ENCODE measurements at regions not wholly inside any gene's neighbourhood (a gene's known extent, or its start where the extent isn't known, plus 50 kb on each side); places are given as distances from the start of the nearest gene placed in this dataset.

DNA sequence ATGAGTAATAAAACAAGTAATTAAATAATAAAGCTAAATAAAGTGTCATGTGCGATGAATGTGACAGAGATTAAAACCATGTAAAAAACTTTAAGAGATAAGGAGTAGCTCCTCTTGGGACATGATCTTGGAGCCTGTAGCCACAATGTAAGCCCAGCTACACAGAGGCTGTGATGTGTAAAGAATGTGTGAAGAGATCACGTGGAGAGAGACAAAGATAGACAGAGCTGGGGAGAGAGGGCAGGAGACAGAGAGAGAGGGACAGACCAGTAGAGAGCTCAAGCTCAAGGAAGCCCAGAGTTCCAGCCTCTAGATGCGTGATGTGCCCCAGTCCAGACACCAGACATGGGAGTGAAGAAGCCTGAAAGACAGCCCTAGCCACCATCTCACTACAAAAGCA is 644.1 kb downstream of the TNS3 start:
- H3K4me3 ChIP-seq (ENCODE audit: low read length) = no peak overlapping the region
- DNase-seq (ENCODE audit: low read depth) = no peak
- TF ChIP-seq, protein P1, sequence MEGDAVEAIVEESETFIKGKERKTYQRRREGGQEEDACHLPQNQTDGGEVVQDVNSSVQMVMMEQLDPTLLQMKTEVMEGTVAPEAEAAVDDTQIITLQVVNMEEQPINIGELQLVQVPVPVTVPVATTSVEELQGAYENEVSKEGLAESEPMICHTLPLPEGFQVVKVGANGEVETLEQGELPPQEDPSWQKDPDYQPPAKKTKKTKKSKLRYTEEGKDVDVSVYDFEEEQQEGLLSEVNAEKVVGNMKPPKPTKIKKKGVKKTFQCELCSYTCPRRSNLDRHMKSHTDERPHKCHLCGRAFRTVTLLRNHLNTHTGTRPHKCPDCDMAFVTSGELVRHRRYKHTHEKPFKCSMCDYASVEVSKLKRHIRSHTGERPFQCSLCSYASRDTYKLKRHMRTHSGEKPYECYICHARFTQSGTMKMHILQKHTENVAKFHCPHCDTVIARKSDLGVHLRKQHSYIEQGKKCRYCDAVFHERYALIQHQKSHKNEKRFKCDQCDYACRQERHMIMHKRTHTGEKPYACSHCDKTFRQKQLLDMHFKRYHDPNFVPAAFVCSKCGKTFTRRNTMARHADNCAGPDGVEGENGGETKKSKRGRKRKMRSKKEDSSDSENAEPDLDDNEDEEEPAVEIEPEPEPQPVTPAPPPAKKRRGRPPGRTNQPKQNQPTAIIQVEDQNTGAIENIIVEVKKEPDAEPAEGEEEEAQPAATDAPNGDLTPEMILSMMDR (conservative IDR thresholded peaks at IDR 0.05; ENCODE audit: low read depth, low read length) = no peak

GRCh38 chr7:46934198-46934825 is 647.6 kb downstream of the TNS3 start:
- no peak for DNase-seq (ENCODE audit: low read depth)
- no peak overlapping the region for H3K4me3 ChIP-seq (ENCODE audit: low read length)
- TF ChIP-seq, protein P1 (conservative IDR thresholded peaks at IDR 0.05; ENCODE audit: low read depth, low read length) = no peak

GRCh38 chr7:46933596-46933995 is 648.3 kb downstream of the TNS3 start:
- TF ChIP-seq, protein P1 (conservative IDR thresholded peaks at IDR 0.05; ENCODE audit: low read depth, low read length) = no peak
- no peak overlapping the region for H3K4me3 ChIP-seq (ENCODE audit: low read length)
- DNase-seq (ENCODE audit: low read depth) = no peak

- peak; percentile 56 for DNase-seq (ENCODE audit: low read depth)
- TF ChIP-seq, protein P1 (conservative IDR thresholded peaks at IDR 0.05; ENCODE audit: low read depth, low read length) = peak; percentile 7
- H3K4me3 ChIP-seq (ENCODE audit: low read length) = no peak overlapping the region
Observed at GRCh38 chr7:46932676-46933424, 649.1 kb downstream of the TNS3 start.

- DNase-seq (ENCODE audit: low read depth) = no peak
- TF ChIP-seq, protein P1 (conservative IDR thresholded peaks at IDR 0.05; ENCODE audit: low read depth, low read length) = no peak
- H3K4me3 ChIP-seq (ENCODE audit: low read length) = no peak overlapping the region
Observed at GRCh38 chr7:46932306-46932675, 649.6 kb downstream of the TNS3 start.

DNA sequence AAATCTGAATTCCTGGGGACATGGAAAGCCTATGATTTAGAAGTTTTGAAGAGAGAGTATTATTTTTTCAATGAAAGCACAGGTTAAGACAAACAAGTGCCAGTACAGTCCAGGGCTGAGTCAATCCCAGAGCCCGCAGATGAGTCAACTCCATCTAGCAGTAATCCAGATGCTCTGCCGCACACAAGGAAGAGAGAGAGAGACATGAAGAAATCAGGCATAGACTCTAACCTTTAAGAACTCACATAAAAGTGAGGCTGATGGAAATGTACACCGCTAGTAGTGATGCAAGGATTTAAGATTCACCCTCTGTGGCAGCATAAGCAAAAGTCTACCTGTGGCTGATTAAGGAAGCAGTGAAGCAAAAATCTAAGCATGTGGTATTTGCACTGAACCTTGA is 651.5 kb downstream of the TNS3 start:
- DNase-seq (ENCODE audit: low read depth) = peak; percentile 61
- TF ChIP-seq, protein P1 (conservative IDR thresholded peaks at IDR 0.05; ENCODE audit: low read depth, low read length) = no peak
- no peak overlapping the region for H3K4me3 ChIP-seq (ENCODE audit: low read length)

- no peak for DNase-seq (ENCODE audit: low read depth)
- H3K4me3 ChIP-seq (ENCODE audit: low read length) = no peak overlapping the region
- TF ChIP-seq, protein P1 (conservative IDR thresholded peaks at IDR 0.05; ENCODE audit: low read depth, low read length) = no peak
Observed at GRCh38 chr7:46929359-46929758, 652.6 kb downstream of the TNS3 start.

Data from retinal pigment epithelial cell (primary cell).